Activated B cell treated with CpG ODN at 0.5 μM for 24 hours (primary cell): ENCODE measurements at regions not wholly inside any gene's neighbourhood (a gene's known extent, or its start where the extent isn't known, plus 50 kb on each side); places are given as distances from the start of the nearest gene placed in this dataset.
A peak's percentile ranks its signal among the peaks of the same experiment; 100 is the strongest.

Experiments used
- ATAC-seq: fragments of 200-7000 bp; cut with Tn5 transposase; one replicate; pipeline ENCODE4 v1.10.0; 2021; ENCODE audit warnings: low read depth, mild to moderate bottlenecking, moderate library complexity
- CTCF ChIA-PET: fragments of 350-600 bp; sonication (Branson Sonifier 250); formaldehyde crosslinking; loops from one replicate; lab custom pipeline; 2021; ENCODE audit warnings: antibody characterized with exemption; lab: Charles Lee
- POLR2A ChIA-PET: fragments of 350-600 bp; sonication (Branson Sonifier 250); formaldehyde crosslinking; loops from one replicate; lab custom pipeline; 2021; ENCODE audit warnings: antibody characterized with exemption; lab: Charles Lee
- DNase-seq: peaks from one replicate; pipeline ENCODE4 v3.0.0; 2022
- H3K27ac Mint-ChIP-seq: one replicate; pipeline ENCODE4 v1.8.0; 2020; ENCODE audit warnings: mixed read lengths
- H3K27me3 Mint-ChIP-seq: one replicate; pipeline ENCODE4 v1.8.0; 2021; ENCODE audit warnings: mixed read lengths
- H3K36me3 Mint-ChIP-seq: one replicate; pipeline ENCODE4 v1.8.0; 2021; ENCODE audit warnings: low read depth, mixed read lengths
- H3K4me1 Mint-ChIP-seq: one replicate; pipeline ENCODE4 v1.8.0; 2021; ENCODE audit warnings: mixed read lengths
- H3K4me3 Mint-ChIP-seq: one replicate; pipeline ENCODE4 v1.8.0; 2020; ENCODE audit warnings: mild to moderate bottlenecking, mixed read lengths
- H3K9me3 Mint-ChIP-seq: one replicate; pipeline ENCODE4 v1.8.0; 2020; ENCODE audit warnings: mixed read lengths
- CTCF ChIP-seq: fragments of 200-600 bp; IDR thresholded peaks from one replicate; pipeline ENCODE4 v1.8.0; 2022; ENCODE audit warnings: antibody characterized with exemption, mild to moderate bottlenecking
- intact Hi-C: fragments of 100-400 bp; cut with micrococcal nuclease; formaldehyde crosslinking; loops from one replicate; pipeline ENCODE4 v1.15.1; 2024

GRCh38 chr3:107868449-107868848 lies 222.4 kb downstream of the CD47 start:
- TF ChIP-seq CTCF, result no peak
- Mint-ChIP-seq H3K27me3 (no peaks in the 10 kb centered on the region), H3K4me3 (no peak overlapping the region), H3K9me3 (peaks cover 2% of the 10 kb centered on the region), H3K27ac (no peak overlapping the region), H3K4me1 (no peaks in the 10 kb centered on the region), H3K36me3 (no peaks in the 10 kb centered on the region)
- intact Hi-C loops, result no loop called here
- ChIA-PET CTCF (no interaction called here), POLR2A (no interaction called here)
- DNase-seq, result no peak
- ATAC-seq, result no peak

- ATAC-seq (peak; percentile 96), DNase-seq (peak; percentile 18)
- ChIA-PET POLR2A (interaction anchor here (0.8 kb wide), 1 partner anchor 272 kb away, joined by 3 read pairs; no protein-coding TSS in a partner anchor), CTCF (no interaction called here)
- TF ChIP-seq CTCF, result no peak
- Mint-ChIP-seq H3K9me3 (no peaks in the 10 kb centered on the region), H3K27me3 (no peaks in the 10 kb centered on the region), H3K4me3 (peak overlapping the region; percentile 60), H3K27ac (peak overlapping the region; percentile 73), H3K36me3 (no peaks in the 10 kb centered on the region), H3K4me1 (peaks cover 16% of the 10 kb centered on the region)
- intact Hi-C loops, result loop anchor here (2.0 to 5.0 kb wide), 3 partner anchors 65 to 545 kb away; no protein-coding TSS in a partner anchor
Measured at GRCh38 chr3:107861904-107862303, 228.9 kb downstream of the CD47 start.

- intact Hi-C loops, result loop anchor here (5.0 kb wide), 2 partner anchors 271 to 546 kb away; no protein-coding TSS in a partner anchor
- CTCF ChIA-PET, result no interaction called here
- no peaks in the 10 kb centered on the region for H3K36me3 Mint-ChIP-seq
- POLR2A ChIA-PET, result no interaction called here
- H3K27me3 Mint-ChIP-seq, result no peaks in the 10 kb centered on the region
- DNase-seq (no peak), ATAC-seq (peak; percentile 10)
- TF ChIP-seq CTCF, result no peak
- H3K4me1 Mint-ChIP-seq, result peaks cover 16% of the 10 kb centered on the region
- H3K4me3 Mint-ChIP-seq, result peak overlapping the region; percentile 60
- no peaks in the 10 kb centered on the region for H3K9me3 Mint-ChIP-seq
- peak overlapping the region; percentile 73 for H3K27ac Mint-ChIP-seq
Measured at GRCh38 chr3:107861422-107861821, 229.4 kb downstream of the CD47 start.
